ENCODE measurements at regions not wholly inside any gene's neighbourhood (a gene's known extent, or its start where the extent isn't known, plus 50 kb on each side); places are given as distances from the start of the nearest gene placed in this dataset.

- TF ChIP-seq CTCF (IDR thresholded peaks at IDR 0.05; ENCODE audit: insufficient read depth, low read length, poor library complexity, severe bottlenecking), result no peak
- TF ChIP-seq EZH2phosphoT487 (conservative IDR thresholded peaks at IDR 0.05; ENCODE audit: low read length), result no peak
Measured at GRCh38 chr7:86954971-86955370, 104.5 kb downstream of the ELAPOR2 start.
